ENCODE measurements at regions not wholly inside any gene's neighbourhood (a gene's known extent, or its start where the extent isn't known, plus 50 kb on each side); places are given as distances from the start of the nearest gene placed in this dataset.

GRCh38 chr5:154697371-154697770, 57.8 kb upstream of the LARP1 start:
- TF ChIP-seq POU6F1 (CRISPR knock-in tag; IDR thresholded peaks at IDR 0.05; ENCODE audit: borderline replicate concordance, low read depth) (no peak), PPARA (CRISPR knock-in tag; IDR thresholded peaks at IDR 0.05; ENCODE audit: borderline replicate concordance) (no peak), SNAI2 (CRISPR knock-in tag; IDR thresholded peaks at IDR 0.05) (no peak)
- no peak; the same call in 2 of the 3 replicates for ATAC-seq

GRCh38 chr5:154696891-154697290, 58.3 kb upstream of the LARP1 start:
- TF ChIP-seq POU6F1 (CRISPR knock-in tag; IDR thresholded peaks at IDR 0.05; ENCODE audit: borderline replicate concordance, low read depth) (no peak), ZFP30 (CRISPR knock-in tag; IDR thresholded peaks at IDR 0.05) (no peak), BACH2 (CRISPR knock-in tag; IDR thresholded peaks at IDR 0.05; ENCODE audit: borderline replicate concordance) (no peak), ZC3H10 (CRISPR knock-in tag; IDR thresholded peaks at IDR 0.05) (no peak), ARNTL (CRISPR knock-in tag; IDR thresholded peaks at IDR 0.05; ENCODE audit: borderline replicate concordance, low read depth) (no peak), PATZ1 (CRISPR knock-in tag; IDR thresholded peaks at IDR 0.05; ENCODE audit: borderline replicate concordance) (no peak), GLIS3 (CRISPR knock-in tag; IDR thresholded peaks at IDR 0.05) (no peak), TCF4 (CRISPR knock-in tag; IDR thresholded peaks at IDR 0.05; ENCODE audit: borderline replicate concordance) (no peak), SNAI2 (CRISPR knock-in tag; IDR thresholded peaks at IDR 0.05) (no peak), ESRRG (CRISPR knock-in tag; IDR thresholded peaks at IDR 0.05) (no peak), RARB (CRISPR knock-in tag; IDR thresholded peaks at IDR 0.05) (no peak), TOX (CRISPR knock-in tag; IDR thresholded peaks at IDR 0.05; ENCODE audit: borderline replicate concordance) (no peak), CSDC2 (CRISPR knock-in tag; IDR thresholded peaks at IDR 0.05) (no peak), OSR1 (CRISPR knock-in tag; IDR thresholded peaks at IDR 0.05) (no peak), ZNF565 (CRISPR knock-in tag; conservative IDR thresholded peaks at IDR 0.05; ENCODE audit: low read depth) (no peak), ISL1 (CRISPR knock-in tag; IDR thresholded peaks at IDR 0.05) (no peak)
- TF ChIP-seq, protein P1, sequence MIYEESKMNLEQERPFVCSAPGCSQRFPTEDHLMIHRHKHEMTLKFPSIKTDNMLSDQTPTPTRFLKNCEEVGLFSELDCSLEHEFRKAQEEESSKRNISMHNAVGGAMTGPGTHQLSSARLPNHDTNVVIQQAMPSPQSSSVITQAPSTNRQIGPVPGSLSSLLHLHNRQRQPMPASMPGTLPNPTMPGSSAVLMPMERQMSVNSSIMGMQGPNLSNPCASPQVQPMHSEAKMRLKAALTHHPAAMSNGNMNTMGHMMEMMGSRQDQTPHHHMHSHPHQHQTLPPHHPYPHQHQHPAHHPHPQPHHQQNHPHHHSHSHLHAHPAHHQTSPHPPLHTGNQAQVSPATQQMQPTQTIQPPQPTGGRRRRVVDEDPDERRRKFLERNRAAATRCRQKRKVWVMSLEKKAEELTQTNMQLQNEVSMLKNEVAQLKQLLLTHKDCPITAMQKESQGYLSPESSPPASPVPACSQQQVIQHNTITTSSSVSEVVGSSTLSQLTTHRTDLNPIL (CRISPR knock-in tag; IDR thresholded peaks at IDR 0.05; ENCODE audit: low read depth), result no peak
- TF ChIP-seq, protein P2, sequence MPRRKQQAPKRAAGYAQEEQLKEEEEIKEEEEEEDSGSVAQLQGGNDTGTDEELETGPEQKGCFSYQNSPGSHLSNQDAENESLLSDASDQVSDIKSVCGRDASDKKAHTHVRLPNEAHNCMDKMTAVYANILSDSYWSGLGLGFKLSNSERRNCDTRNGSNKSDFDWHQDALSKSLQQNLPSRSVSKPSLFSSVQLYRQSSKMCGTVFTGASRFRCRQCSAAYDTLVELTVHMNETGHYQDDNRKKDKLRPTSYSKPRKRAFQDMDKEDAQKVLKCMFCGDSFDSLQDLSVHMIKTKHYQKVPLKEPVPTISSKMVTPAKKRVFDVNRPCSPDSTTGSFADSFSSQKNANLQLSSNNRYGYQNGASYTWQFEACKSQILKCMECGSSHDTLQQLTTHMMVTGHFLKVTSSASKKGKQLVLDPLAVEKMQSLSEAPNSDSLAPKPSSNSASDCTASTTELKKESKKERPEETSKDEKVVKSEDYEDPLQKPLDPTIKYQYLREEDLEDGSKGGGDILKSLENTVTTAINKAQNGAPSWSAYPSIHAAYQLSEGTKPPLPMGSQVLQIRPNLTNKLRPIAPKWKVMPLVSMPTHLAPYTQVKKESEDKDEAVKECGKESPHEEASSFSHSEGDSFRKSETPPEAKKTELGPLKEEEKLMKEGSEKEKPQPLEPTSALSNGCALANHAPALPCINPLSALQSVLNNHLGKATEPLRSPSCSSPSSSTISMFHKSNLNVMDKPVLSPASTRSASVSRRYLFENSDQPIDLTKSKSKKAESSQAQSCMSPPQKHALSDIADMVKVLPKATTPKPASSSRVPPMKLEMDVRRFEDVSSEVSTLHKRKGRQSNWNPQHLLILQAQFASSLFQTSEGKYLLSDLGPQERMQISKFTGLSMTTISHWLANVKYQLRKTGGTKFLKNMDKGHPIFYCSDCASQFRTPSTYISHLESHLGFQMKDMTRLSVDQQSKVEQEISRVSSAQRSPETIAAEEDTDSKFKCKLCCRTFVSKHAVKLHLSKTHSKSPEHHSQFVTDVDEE (CRISPR knock-in tag; IDR thresholded peaks at IDR 0.05), result no peak
- TF ChIP-seq, protein P3, sequence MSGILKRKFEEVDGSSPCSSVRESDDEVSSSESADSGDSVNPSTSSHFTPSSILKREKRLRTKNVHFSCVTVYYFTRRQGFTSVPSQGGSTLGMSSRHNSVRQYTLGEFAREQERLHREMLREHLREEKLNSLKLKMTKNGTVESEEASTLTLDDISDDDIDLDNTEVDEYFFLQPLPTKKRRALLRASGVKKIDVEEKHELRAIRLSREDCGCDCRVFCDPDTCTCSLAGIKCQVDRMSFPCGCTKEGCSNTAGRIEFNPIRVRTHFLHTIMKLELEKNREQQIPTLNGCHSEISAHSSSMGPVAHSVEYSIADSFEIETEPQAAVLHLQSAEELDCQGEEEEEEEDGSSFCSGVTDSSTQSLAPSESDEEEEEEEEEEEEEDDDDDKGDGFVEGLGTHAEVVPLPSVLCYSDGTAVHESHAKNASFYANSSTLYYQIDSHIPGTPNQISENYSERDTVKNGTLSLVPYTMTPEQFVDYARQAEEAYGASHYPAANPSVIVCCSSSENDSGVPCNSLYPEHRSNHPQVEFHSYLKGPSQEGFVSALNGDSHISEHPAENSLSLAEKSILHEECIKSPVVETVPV (CRISPR knock-in tag; IDR thresholded peaks at IDR 0.05), result no peak
- ATAC-seq, result no peak

GRCh38 chr5:154694159-154694558, 61.0 kb upstream of the LARP1 start:
- ATAC-seq, result no peak
- TF ChIP-seq RARB (CRISPR knock-in tag; IDR thresholded peaks at IDR 0.05) (no peak), OSR1 (CRISPR knock-in tag; IDR thresholded peaks at IDR 0.05) (no peak), PPARA (CRISPR knock-in tag; IDR thresholded peaks at IDR 0.05; ENCODE audit: borderline replicate concordance) (no peak), SNAI2 (CRISPR knock-in tag; IDR thresholded peaks at IDR 0.05) (no peak), ZFP30 (CRISPR knock-in tag; IDR thresholded peaks at IDR 0.05) (no peak), ESRRG (CRISPR knock-in tag; IDR thresholded peaks at IDR 0.05) (no peak), ARNTL (CRISPR knock-in tag; IDR thresholded peaks at IDR 0.05; ENCODE audit: borderline replicate concordance, low read depth) (no peak), GLIS3 (CRISPR knock-in tag; IDR thresholded peaks at IDR 0.05) (no peak), CSDC2 (CRISPR knock-in tag; IDR thresholded peaks at IDR 0.05) (no peak), ISL1 (CRISPR knock-in tag; IDR thresholded peaks at IDR 0.05) (no peak), ZNF565 (CRISPR knock-in tag; conservative IDR thresholded peaks at IDR 0.05; ENCODE audit: low read depth) (no peak), ZNF70 (CRISPR knock-in tag; IDR thresholded peaks at IDR 0.05) (no peak), TCF4 (CRISPR knock-in tag; IDR thresholded peaks at IDR 0.05; ENCODE audit: borderline replicate concordance) (no peak), ZC3H10 (CRISPR knock-in tag; IDR thresholded peaks at IDR 0.05) (no peak)
- TF ChIP-seq, protein P2 (CRISPR knock-in tag; IDR thresholded peaks at IDR 0.05), result no peak
